K562 (cell line): ENCODE measurements at regions not wholly inside any gene's neighbourhood (a gene's known extent, or its start where the extent isn't known, plus 50 kb on each side); places are given as distances from the start of the nearest gene placed in this dataset.

Experiments used
- ATAC-seq: fragments of 200-7000 bp; cut with Tn5 transposase; 3 replicates; pipeline ENCODE4 v1.9.1; 2020; ENCODE audit warnings: moderate library complexity
- BruUV-seq: library from RNA; stranded (reverse); fragments of 400-500 nt; replicated peaks from 2 replicates; lab custom pipeline; 2021; lab: Mats Ljungman, UMichigan
- CTCF ChIA-PET: fragments of 300-600 bp; formaldehyde crosslinking; extraction: SDS; loops from one replicate; lab custom pipeline; 2021; ENCODE audit warnings: low intra/inter-chr PET ratio; lab: Yijun Ruan, JAX
- POLR2A ChIA-PET: fragments of 300-600, 350-650 bp; sonication (Branson Sonifier 250); formaldehyde crosslinking; extraction: SDS; loops from one replicate; lab custom pipeline; 2021; ENCODE audit warnings: antibody characterized with exemption, inconsistent platforms; lab: Yijun Ruan, JAX
- DNase-seq, 4 experiments: peaks; one replicate each; pipeline versions ENCODE4 v3.0.0 to v3.0.0-alpha.2; 2011 to 2018; ENCODE audit warnings: low spot score in 3 of 4, mixed read lengths in 3 of 4; ENCODE audit errors: extremely low read depth in 1 of 4
- FAIRE-seq: peaks from 2 replicates; lab custom pipeline; 2011; peaks lifted over from hg19 to GRCh38; lab: Jason Lieb, UNC
- H2AFZ ChIP-seq: 2 replicates; pipeline ENCODE4 v1.6.0; 2011; ENCODE audit warnings: low read depth, low read length, control low read depth, inconsistent platforms
- H3K27ac ChIP-seq: fragments of 200-600 bp; 3 replicates; pipeline ENCODE4 v1.8.0; 2011; ENCODE audit warnings: low read depth, mild to moderate bottlenecking, control low read depth, inconsistent platforms, low read length, moderate library complexity, mixed read lengths; ENCODE audit errors: extremely low read depth
- H3K27me3 ChIP-seq, 2 experiments: fragments of 300-600 bp in 1 of 2; 2 replicates in 1 of 2; 3 replicates in 1 of 2; pipeline versions ENCODE4 v1.6.0 to v1.8.0; 2011; ENCODE audit warnings: inconsistent platforms in 2 of 2, low read length in 2 of 2, mild to moderate bottlenecking in 1 of 2, mixed read lengths in 1 of 2, moderate library complexity in 1 of 2; ENCODE audit not compliant: control insufficient read depth in 2 of 2, insufficient read depth in 2 of 2
- H3K36me3 ChIP-seq: fragments of 300-600 bp; 3 replicates; pipeline ENCODE4 v1.8.0; 2011; ENCODE audit warnings: mild to moderate bottlenecking, low read length, inconsistent platforms; ENCODE audit not compliant: control insufficient read depth, insufficient read depth
- H3K4me1 ChIP-seq, 2 experiments: fragments of 200-600 bp in 1 of 2; replicated peaks in 1 of 2; 2 replicates in 1 of 2; 3 replicates in 1 of 2; pipeline versions ENCODE4 v1.5.1 to v1.8.0; 2011; ENCODE audit warnings: inconsistent platforms in 2 of 2, low read length in 2 of 2, mild to moderate bottlenecking in 1 of 2, mixed read lengths in 1 of 2, moderate library complexity in 1 of 2; ENCODE audit not compliant: control insufficient read depth in 2 of 2, insufficient read depth in 2 of 2
- H3K4me2 ChIP-seq: 2 replicates; pipeline ENCODE4 v1.6.1; 2011; ENCODE audit warnings: low read length, control low read depth, inconsistent platforms, mixed read lengths; ENCODE audit not compliant: insufficient read depth
- H3K4me3 ChIP-seq: fragments of 200-600 bp; sonication (generic), shearing (Covaris generic); 2 replicates; pipeline ENCODE4 v1.5.1; 2016; ENCODE audit warnings: control low read depth, inconsistent platforms
- H3K79me2 ChIP-seq: fragments of 200-600 bp; 3 replicates; pipeline ENCODE4 v1.8.0; 2011; ENCODE audit warnings: low read length, inconsistent platforms; ENCODE audit not compliant: control insufficient read depth, insufficient read depth
- H3K9ac ChIP-seq, 2 experiments: 2 replicates each; pipeline versions ENCODE4 v1.6.0 to v1.6.1; 2011; ENCODE audit warnings: low read depth in 2 of 2, low read length in 2 of 2, control low read depth in 1 of 2, inconsistent platforms in 1 of 2, mild to moderate bottlenecking in 1 of 2, mixed read lengths in 1 of 2; ENCODE audit not compliant: insufficient read depth in 1 of 2
- H3K9me1 ChIP-seq: one replicate; pipeline ENCODE4 v1.6.0; 2011; ENCODE audit warnings: inconsistent platforms, mild to moderate bottlenecking, low read length, moderate library complexity; ENCODE audit not compliant: control insufficient read depth, insufficient read depth
- H3K9me3 ChIP-seq: replicated peaks from 2 replicates; pipeline ENCODE4 v1.5.1; 2011; ENCODE audit warnings: low read depth, low read length, inconsistent platforms; ENCODE audit not compliant: control insufficient read depth, insufficient read depth
- H4K20me1 ChIP-seq: replicated peaks from 2 replicates; pipeline ENCODE4 v1.6.1; 2011; ENCODE audit warnings: low read length, inconsistent platforms, mixed read lengths; ENCODE audit not compliant: control insufficient read depth, insufficient read depth
- MTA1 ChIP-seq: fragments of 450-650 bp; IDR thresholded peaks from 2 replicates; pipeline ENCODE4 v1.6.1; 2017; ENCODE audit warnings: borderline replicate concordance
- NEUROD1 ChIP-seq: fragments of 150-350 bp; IDR thresholded peaks from 2 replicates; pipeline ENCODE4 v1.6.1; 2014; ENCODE audit warnings: borderline replicate concordance, low read length, low read depth; ENCODE audit not compliant: partially characterized antibody
- NFATC3 ChIP-seq: fragments of 450-650 bp; IDR thresholded peaks from 2 replicates; pipeline ENCODE4 v1.6.1; 2017; ENCODE audit warnings: mild to moderate bottlenecking
- POLR2AphosphoS5 ChIP-seq: IDR thresholded peaks from 2 replicates; pipeline ENCODE4 v1.6.1; 2011; ENCODE audit warnings: mild to moderate bottlenecking, low read depth, low read length, moderate library complexity; ENCODE audit not compliant: control insufficient read depth, insufficient read depth
- SETDB1 ChIP-seq: IDR thresholded peaks from one replicate; pipeline ENCODE4 v1.6.1; 2012; ENCODE audit warnings: low read length, control low read depth, inconsistent platforms
- SIRT6 ChIP-seq: IDR thresholded peaks from one replicate; pipeline ENCODE4 v1.6.1; 2012; ENCODE audit warnings: low read depth, mild to moderate bottlenecking, control low read depth, inconsistent platforms, low read length, moderate library complexity
- SMARCA5 ChIP-seq: fragments of 450-650 bp; IDR thresholded peaks from 2 replicates; pipeline ENCODE4 v1.6.1; 2016
- ZNF224 ChIP-seq: sonication (generic); formaldehyde crosslinking; IDR thresholded peaks from 2 replicates; pipeline ENCODE4 v1.8.0; 2022; ENCODE audit warnings: mild to moderate bottlenecking, missing genetic modification reagents
- WGBS: fragments of 100-300 bp; shearing (Covaris generic); methylation state at CpG from one replicate; pipeline ENCODE4 v1.1.6; 2016; ENCODE audit warnings: low coverage, mixed read lengths; ENCODE audit not compliant: insufficient coverage; ENCODE audit errors: missing lambda C conversion rate; 5-methylcytosine and 5-hydroxymethylcytosine counted together
- in situ Hi-C: fragments of 300-500 bp; cut with MboI; formaldehyde crosslinking; loops from 4 replicates; pipeline ENCODE4 v1.15.0; 2018; ENCODE audit warnings: inconsistent platforms, mixed read lengths
- intact Hi-C: fragments of 100-400 bp; cut with micrococcal nuclease; formaldehyde crosslinking; loops from 2 replicates; pipeline ENCODE4 v1.14.2; 2022
- TF ChIP-seq, protein P1 (sequence below): fragments of 450-650 bp; IDR thresholded peaks from one replicate; pipeline ENCODE4 v1.6.1; 2018; ENCODE audit warnings: mild to moderate bottlenecking, moderate library complexity; ENCODE audit not compliant: partially characterized antibody
- TF ChIP-seq, protein P2 (sequence below): sonication (generic); formaldehyde crosslinking; IDR thresholded peaks from 2 replicates; pipeline ENCODE4 v1.8.0; 2022; ENCODE audit warnings: mild to moderate bottlenecking, missing genetic modification reagents
- TF ChIP-seq, protein P3 (sequence below): fragments of 250-450 bp; sonication (Bioruptor Pico); IDR thresholded peaks from 2 replicates; pipeline ENCODE4 v1.5.0; 2021
- TF ChIP-seq, protein P4 (sequence below): fragments of 450-650 bp; formaldehyde crosslinking; conservative IDR thresholded peaks from 2 replicates; pipeline ENCODE4 v1.4.0; 2022; ENCODE audit warnings: mild to moderate bottlenecking, missing genetic modification characterization
- TF ChIP-seq, protein P5 (sequence below): fragments of 150-350 bp; conservative IDR thresholded peaks from 2 replicates; pipeline ENCODE4 v1.6.1; 2014; ENCODE audit warnings: low read length

DNA sequence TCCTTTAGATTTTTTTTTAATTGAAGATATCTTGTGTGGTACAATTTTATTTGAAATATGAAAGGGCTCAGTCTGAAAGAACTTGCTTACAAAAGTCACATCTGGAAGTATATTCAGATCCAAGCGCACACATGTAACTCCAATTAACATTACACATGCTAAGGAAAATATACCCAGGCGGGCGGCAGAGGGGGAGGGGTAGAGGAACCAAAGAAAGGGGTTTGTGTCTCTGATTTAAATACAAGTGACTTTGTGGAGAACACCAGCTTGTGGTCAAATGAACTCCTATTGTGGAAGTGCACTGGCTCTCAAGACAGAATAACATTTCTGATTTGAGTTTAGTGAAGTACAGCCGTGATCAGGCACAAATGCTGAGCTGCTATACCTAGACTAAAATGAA lies 280.2 kb upstream of the SOX11 start (continued):
- TF ChIP-seq, protein P1, sequence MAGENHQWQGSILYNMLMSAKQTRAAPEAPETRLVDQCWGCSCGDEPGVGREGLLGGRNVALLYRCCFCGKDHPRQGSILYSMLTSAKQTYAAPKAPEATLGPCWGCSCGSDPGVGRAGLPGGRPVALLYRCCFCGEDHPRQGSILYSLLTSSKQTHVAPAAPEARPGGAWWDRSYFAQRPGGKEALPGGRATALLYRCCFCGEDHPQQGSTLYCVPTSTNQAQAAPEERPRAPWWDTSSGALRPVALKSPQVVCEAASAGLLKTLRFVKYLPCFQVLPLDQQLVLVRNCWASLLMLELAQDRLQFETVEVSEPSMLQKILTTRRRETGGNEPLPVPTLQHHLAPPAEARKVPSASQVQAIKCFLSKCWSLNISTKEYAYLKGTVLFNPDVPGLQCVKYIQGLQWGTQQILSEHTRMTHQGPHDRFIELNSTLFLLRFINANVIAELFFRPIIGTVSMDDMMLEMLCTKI, result no peak
- TF ChIP-seq SETDB1 (no peak), MTA1 (no peak)
- TF ChIP-seq, protein P2, sequence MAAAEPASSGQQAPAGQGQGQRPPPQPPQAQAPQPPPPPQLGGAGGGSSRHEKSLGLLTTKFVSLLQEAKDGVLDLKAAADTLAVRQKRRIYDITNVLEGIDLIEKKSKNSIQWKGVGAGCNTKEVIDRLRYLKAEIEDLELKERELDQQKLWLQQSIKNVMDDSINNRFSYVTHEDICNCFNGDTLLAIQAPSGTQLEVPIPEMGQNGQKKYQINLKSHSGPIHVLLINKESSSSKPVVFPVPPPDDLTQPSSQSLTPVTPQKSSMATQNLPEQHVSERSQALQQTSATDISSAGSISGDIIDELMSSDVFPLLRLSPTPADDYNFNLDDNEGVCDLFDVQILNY, result no peak

DNA sequence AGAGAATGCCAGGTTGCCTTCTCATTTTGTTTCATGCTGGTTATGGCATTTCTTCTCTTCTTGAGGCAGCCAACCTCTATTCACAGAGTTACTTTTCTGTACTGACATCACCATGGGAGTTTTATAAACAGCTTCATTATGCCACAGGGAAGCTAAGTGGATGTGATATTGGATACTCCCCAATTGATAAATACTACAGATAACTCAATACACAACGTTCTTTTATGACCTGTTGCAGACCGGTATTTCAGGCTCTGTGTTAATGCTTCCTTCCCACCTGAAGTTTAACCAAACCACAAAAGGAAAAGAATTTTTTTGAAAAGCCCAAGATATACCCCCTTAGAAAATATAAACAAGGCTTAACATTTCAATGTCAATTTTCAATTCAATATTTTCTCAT lies 258.3 kb upstream of the SOX11 start:
- no peaks in the 10 kb centered on the region for H3K36me3 ChIP-seq
- CTCF ChIA-PET, result no interaction called here
- POLR2A ChIA-PET, result no interaction called here
- 0% methylated on average over 2 of the region's 2 CpGs for WGBS
- BruUV-seq, result no TSS peak
- H3K9me3 ChIP-seq, result 0 out of 2 replicates have a peak, but pooled peaks cover 2% of the 10 kb centered on the region
- no peaks in the 10 kb centered on the region for H3K4me1 ChIP-seq
- H2AFZ ChIP-seq, result no peak overlapping the region
- intact Hi-C loops, result no loop called here
- in situ Hi-C loops, result no loop called here
- no peaks in the 10 kb centered on the region for H3K27me3 ChIP-seq
- FAIRE-seq, result no peak
- H3K79me2 ChIP-seq, result no peaks in the 10 kb centered on the region
- no peak overlapping the region for H3K4me3 ChIP-seq
- H3K9me1 ChIP-seq, result no peaks in the 10 kb centered on the region
- no peak overlapping the region for H3K9ac ChIP-seq
- no peak for DNase-seq
- ATAC-seq, result no peak
- H4K20me1 ChIP-seq, result no peaks in the 10 kb centered on the region
- H3K27ac ChIP-seq, result no peak overlapping the region
- H3K4me2 ChIP-seq, result no peak overlapping the region
- no peak for TF ChIP-seq POLR2AphosphoS5
- TF ChIP-seq SMARCA5, result no peak
- TF ChIP-seq, protein P3, sequence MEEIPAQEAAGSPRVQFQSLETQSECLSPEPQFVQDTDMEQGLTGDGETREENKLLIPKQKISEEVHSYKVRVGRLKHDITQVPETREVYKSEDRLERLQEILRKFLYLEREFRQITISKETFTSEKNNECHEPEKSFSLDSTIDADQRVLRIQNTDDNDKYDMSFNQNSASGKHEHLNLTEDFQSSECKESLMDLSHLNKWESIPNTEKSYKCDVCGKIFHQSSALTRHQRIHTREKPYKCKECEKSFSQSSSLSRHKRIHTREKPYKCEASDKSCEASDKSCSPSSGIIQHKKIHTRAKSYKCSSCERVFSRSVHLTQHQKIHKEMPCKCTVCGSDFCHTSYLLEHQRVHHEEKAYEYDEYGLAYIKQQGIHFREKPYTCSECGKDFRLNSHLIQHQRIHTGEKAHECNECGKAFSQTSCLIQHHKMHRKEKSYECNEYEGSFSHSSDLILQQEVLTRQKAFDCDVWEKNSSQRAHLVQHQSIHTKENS (CRISPR knock-in tag), result no peak
- TF ChIP-seq, protein P4, sequence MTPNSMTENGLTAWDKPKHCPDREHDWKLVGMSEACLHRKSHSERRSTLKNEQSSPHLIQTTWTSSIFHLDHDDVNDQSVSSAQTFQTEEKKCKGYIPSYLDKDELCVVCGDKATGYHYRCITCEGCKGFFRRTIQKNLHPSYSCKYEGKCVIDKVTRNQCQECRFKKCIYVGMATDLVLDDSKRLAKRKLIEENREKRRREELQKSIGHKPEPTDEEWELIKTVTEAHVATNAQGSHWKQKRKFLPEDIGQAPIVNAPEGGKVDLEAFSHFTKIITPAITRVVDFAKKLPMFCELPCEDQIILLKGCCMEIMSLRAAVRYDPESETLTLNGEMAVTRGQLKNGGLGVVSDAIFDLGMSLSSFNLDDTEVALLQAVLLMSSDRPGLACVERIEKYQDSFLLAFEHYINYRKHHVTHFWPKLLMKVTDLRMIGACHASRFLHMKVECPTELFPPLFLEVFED (CRISPR knock-in tag), result no peak
- no peak for TF ChIP-seq ZNF224 (CRISPR knock-in tag)
- no peak for TF ChIP-seq NEUROD1
- TF ChIP-seq, protein P5, sequence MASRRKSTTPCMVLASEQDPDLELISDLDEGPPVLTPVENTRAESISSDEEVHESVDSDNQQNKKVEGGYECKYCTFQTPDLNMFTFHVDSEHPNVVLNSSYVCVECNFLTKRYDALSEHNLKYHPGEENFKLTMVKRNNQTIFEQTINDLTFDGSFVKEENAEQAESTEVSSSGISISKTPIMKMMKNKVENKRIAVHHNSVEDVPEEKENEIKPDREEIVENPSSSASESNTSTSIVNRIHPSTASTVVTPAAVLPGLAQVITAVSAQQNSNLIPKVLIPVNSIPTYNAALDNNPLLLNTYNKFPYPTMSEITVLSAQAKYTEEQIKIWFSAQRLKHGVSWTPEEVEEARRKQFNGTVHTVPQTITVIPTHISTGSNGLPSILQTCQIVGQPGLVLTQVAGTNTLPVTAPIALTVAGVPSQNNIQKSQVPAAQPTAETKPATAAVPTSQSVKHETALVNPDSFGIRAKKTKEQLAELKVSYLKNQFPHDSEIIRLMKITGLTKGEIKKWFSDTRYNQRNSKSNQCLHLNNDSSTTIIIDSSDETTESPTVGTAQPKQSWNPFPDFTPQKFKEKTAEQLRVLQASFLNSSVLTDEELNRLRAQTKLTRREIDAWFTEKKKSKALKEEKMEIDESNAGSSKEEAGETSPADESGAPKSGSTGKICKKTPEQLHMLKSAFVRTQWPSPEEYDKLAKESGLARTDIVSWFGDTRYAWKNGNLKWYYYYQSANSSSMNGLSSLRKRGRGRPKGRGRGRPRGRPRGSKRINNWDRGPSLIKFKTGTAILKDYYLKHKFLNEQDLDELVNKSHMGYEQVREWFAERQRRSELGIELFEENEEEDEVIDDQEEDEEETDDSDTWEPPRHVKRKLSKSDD, result no peak
- no peak for TF ChIP-seq SIRT6
- TF ChIP-seq NFATC3, result no peak
